AG20443 (cell line): ENCODE measurements at regions not wholly inside any gene's neighbourhood (a gene's known extent, or its start where the extent isn't known, plus 50 kb on each side); places are given as distances from the start of the nearest gene placed in this dataset.

Source experiments
- DNase-seq: peaks from one replicate; pipeline ENCODE4 v3.0.0; 2012; ENCODE audit warnings: low spot score, mixed read lengths

GRCh38 chr2:239489481-239489880 is 88.7 kb upstream of the HDAC4 start:
- DNase-seq: no peak

- DNase-seq: no peak
Measured at GRCh38 chr2:239488125-239488524, 87.3 kb upstream of the HDAC4 start.

- no peak for DNase-seq
Measured at GRCh38 chr2:239487272-239487671, 86.5 kb upstream of the HDAC4 start.

GRCh38 chr2:239485622-239486021 is 84.8 kb upstream of the HDAC4 start:
- DNase-seq: no peak

GRCh38 chr2:239484571-239485355 is 83.9 kb upstream of the HDAC4 start:
- no peak for DNase-seq

- DNase-seq: no peak
Measured at GRCh38 chr2:239482778-239483712, 82.2 kb upstream of the HDAC4 start.

GRCh38 chr2:239479471-239479870 is 78.7 kb upstream of the HDAC4 start:
- DNase-seq: no peak

GRCh38 chr2:239477591-239477990 is 76.8 kb upstream of the HDAC4 start:
- no peak for DNase-seq

GRCh38 chr2:239476757-239477585 is 76.2 kb upstream of the HDAC4 start:
- no peak for DNase-seq

GRCh38 chr2:239476029-239476756 is 75.4 kb upstream of the HDAC4 start:
- no peak for DNase-seq

GRCh38 chr2:239475161-239476028 is 74.6 kb upstream of the HDAC4 start:
- no peak for DNase-seq

GRCh38 chr2:239473211-239473805 is 72.5 kb upstream of the HDAC4 start:
- no peak for DNase-seq

- DNase-seq: no peak
Measured at GRCh38 chr2:239472235-239472775, 71.5 kb upstream of the HDAC4 start.

- DNase-seq: no peak
Measured at GRCh38 chr2:239471011-239471792, 70.4 kb upstream of the HDAC4 start.

GRCh38 chr2:239470151-239470900 is 69.5 kb upstream of the HDAC4 start:
- DNase-seq: no peak

- no peak for DNase-seq
Measured at GRCh38 chr2:239469106-239469960, 68.5 kb upstream of the HDAC4 start.

- DNase-seq: no peak
Measured at GRCh38 chr2:239468491-239469105, 67.8 kb upstream of the HDAC4 start.
